Peyer's patch (tissue), 4 donors: ENCODE measurements at regions not wholly inside any gene's neighbourhood (a gene's known extent, or its start where the extent isn't known, plus 50 kb on each side); places are given as distances from the start of the nearest gene placed in this dataset.

Experiments
- DNase-seq, 3 donors: peaks; one replicate each; pipeline ENCODE4 v3.0.0-alpha.2; 2017 to 2019
- H3K27ac ChIP-seq, 4 donors: fragments of 200-600 bp; sonication (generic); one replicate each; pipeline ENCODE4 v1.5.1; 2016 to 2019
- H3K27me3 ChIP-seq, 2 donors: fragments of 200-600 bp; sonication (generic); one replicate each; pipeline ENCODE4 v1.5.1; 2019
- H3K36me3 ChIP-seq, 3 donors: fragments of 200-600 bp; sonication (generic); one replicate each; pipeline ENCODE4 v1.5.1; 2016 to 2019
- H3K4me1 ChIP-seq, 4 donors: fragments of 200-600 bp; sonication (generic); one replicate each; pipeline ENCODE4 v1.5.1; 2016 to 2019
- H3K4me3 ChIP-seq, 4 donors: fragments of 200-600 bp; sonication (generic); 1 replicate in 3 of 4; 2 replicates in 1 of 4; pipeline ENCODE4 v1.5.1; 2016 to 2019; ENCODE audit warnings: mild to moderate bottlenecking in 1 of 4
- H3K9me3 ChIP-seq, 4 donors: fragments of 200-600 bp; sonication (generic); one replicate each; pipeline ENCODE4 v1.5.1; 2016 to 2019; ENCODE audit warnings: mild to moderate bottlenecking in 1 of 4
- CTCF ChIP-seq, 6 experiments: fragments of 450-650 bp in 4 of 6; fragments of 200-600 bp in 2 of 6; sonication (generic) in 1 of 6; IDR thresholded peaks; one replicate each; pipeline ENCODE4 v1.5.1; 2017 to 2019; ENCODE audit warnings: antibody characterized with exemption in 6 of 6, mild to moderate bottlenecking in 3 of 6, moderate library complexity in 1 of 6
- POLR2A ChIP-seq, 2 donors: fragments of 450-650 bp; IDR thresholded peaks; one replicate each; pipeline ENCODE4 v1.5.1; 2017; ENCODE audit warnings: antibody characterized with exemption in 2 of 2, mild to moderate bottlenecking in 2 of 2, moderate library complexity in 2 of 2

- no peak overlapping the region for H3K4me3 ChIP-seq
- no peak for DNase-seq
- no peaks in the 10 kb centered on the region for H3K4me1 ChIP-seq
- TF ChIP-seq CTCF (IDR thresholded peaks at IDR 0.05) (no peak), POLR2A (IDR thresholded peaks at IDR 0.05) (no peak)
- H3K36me3 ChIP-seq = no peaks in the 10 kb centered on the region
- no peak overlapping the region for H3K27ac ChIP-seq
- no peaks in the 10 kb centered on the region for H3K9me3 ChIP-seq
- H3K27me3 ChIP-seq = no peaks in the 10 kb centered on the region
Observed at GRCh38 chr7:113684165-113684564, 234.6 kb downstream of the PPP1R3A start.

- H3K36me3 ChIP-seq = no peaks in the 10 kb centered on the region
- no peaks in the 10 kb centered on the region for H3K27me3 ChIP-seq
- H3K4me1 ChIP-seq = no peaks in the 10 kb centered on the region
- H3K27ac ChIP-seq = no peak overlapping the region
- DNase-seq = no peak
- no peak for TF ChIP-seq POLR2A (IDR thresholded peaks at IDR 0.05)
- TF ChIP-seq CTCF (IDR thresholded peaks at IDR 0.05) = no peak
- no peak overlapping the region for H3K4me3 ChIP-seq
- H3K9me3 ChIP-seq = no peaks in the 10 kb centered on the region
Observed at GRCh38 chr7:113677811-113678210, 241.0 kb downstream of the PPP1R3A start.

- TF ChIP-seq POLR2A (IDR thresholded peaks at IDR 0.05) = no peak
- no peak for TF ChIP-seq CTCF (IDR thresholded peaks at IDR 0.05)
- Histone ChIP-seq H3K36me3 (no peaks in the 10 kb centered on the region), H3K9me3 (no peaks in the 10 kb centered on the region), H3K27me3 (no peaks in the 10 kb centered on the region), H3K4me1 (no peaks in the 10 kb centered on the region), H3K4me3 (no peak overlapping the region), H3K27ac (no peak overlapping the region)
- no peak for DNase-seq
Observed at GRCh38 chr7:113664867-113665266, 253.9 kb downstream of the PPP1R3A start.

- TF ChIP-seq CTCF (IDR thresholded peaks at IDR 0.05) = no peak
- no peak for TF ChIP-seq POLR2A (IDR thresholded peaks at IDR 0.05)
- Histone ChIP-seq H3K9me3 (no peaks in the 10 kb centered on the region), H3K27me3 (no peaks in the 10 kb centered on the region), H3K27ac (no peak overlapping the region), H3K4me1 (no peaks in the 10 kb centered on the region), H3K36me3 (no peaks in the 10 kb centered on the region), H3K4me3 (no peak overlapping the region)
- DNase-seq = no peak
Observed at GRCh38 chr7:113659416-113659815, 259.4 kb downstream of the PPP1R3A start.

GRCh38 chr7:113657603-113658002, 261.2 kb downstream of the PPP1R3A start:
- DNase-seq = no peak
- H3K27me3 ChIP-seq = no peaks in the 10 kb centered on the region
- no peaks in the 10 kb centered on the region for H3K9me3 ChIP-seq
- no peaks in the 10 kb centered on the region for H3K4me1 ChIP-seq
- TF ChIP-seq CTCF (IDR thresholded peaks at IDR 0.05) (no peak), POLR2A (IDR thresholded peaks at IDR 0.05) (no peak)
- H3K4me3 ChIP-seq = no peak overlapping the region
- no peaks in the 10 kb centered on the region for H3K36me3 ChIP-seq
- no peak overlapping the region for H3K27ac ChIP-seq

GRCh38 chr7:113652501-113652900, 266.3 kb downstream of the PPP1R3A start:
- Histone ChIP-seq H3K27me3 (no peaks in the 10 kb centered on the region), H3K4me3 (no peak overlapping the region), H3K4me1 (no peaks in the 10 kb centered on the region), H3K9me3 (no peaks in the 10 kb centered on the region), H3K27ac (no peak overlapping the region), H3K36me3 (no peaks in the 10 kb centered on the region)
- no peak for TF ChIP-seq POLR2A (IDR thresholded peaks at IDR 0.05)
- TF ChIP-seq CTCF (IDR thresholded peaks at IDR 0.05) = no peak
- no peak for DNase-seq
